ENCODE measurements at regions not wholly inside any gene's neighbourhood (a gene's known extent, or its start where the extent isn't known, plus 50 kb on each side); places are given as distances from the start of the nearest gene placed in this dataset.

DNA sequence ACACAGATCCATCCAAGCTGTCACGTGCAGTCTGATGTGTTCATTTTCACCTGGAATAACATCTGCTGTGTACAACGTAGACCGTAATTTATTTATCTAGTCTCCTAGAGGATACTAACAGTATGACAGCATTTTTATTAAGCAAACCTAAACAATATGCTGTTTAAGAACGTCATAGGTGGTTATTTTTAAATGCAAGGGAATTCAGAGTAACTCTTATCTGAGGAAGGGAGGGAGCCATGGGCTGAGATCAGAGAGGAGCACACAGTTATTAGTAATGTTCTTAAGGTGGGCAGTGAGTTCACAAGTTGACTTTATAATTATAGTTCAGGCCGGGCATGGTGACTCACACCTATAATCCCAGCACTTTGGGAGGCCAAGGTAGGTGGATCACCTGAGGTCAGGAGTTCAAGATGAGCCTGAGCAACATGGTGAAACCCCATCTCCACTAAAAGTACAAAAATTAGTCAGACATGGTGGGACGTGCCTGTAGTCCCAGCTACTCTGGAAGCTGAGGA is 193.6 kb downstream of the UACA start:
- no peaks in the 10 kb centered on the region for H3K27me3 ChIP-seq (replicated peaks; ENCODE audit: insufficient read depth)

DNA sequence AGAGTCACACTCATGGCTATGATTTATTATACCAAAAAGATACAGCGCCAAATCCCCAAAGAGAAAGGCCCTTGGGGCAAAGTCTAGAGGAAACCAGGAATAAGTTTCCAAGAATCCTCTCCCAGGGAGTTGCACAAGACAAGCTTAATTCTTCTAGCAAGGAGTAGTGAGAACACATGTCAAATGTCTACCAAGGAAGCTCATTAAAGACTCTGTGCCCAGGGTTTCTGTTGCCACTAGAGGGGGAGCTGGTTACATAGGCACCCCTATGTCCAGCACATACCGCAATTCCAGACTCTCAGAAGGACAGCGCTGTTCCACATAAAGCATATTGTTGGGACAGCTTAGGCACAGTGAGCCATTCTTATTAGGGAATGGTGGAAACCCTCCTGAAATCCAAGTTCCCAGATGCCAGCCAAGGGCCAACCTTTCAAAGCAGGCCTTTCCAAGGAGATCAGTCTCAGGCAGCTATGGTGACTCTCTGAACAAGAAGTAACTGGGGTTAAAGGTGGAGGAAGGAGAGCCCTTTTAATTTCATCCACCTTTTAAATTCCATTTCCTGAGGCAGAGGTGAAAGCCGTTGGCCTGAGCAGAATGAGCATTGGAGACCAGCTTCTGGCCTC is 194.2 kb downstream of the UACA start:
- TF ChIP-seq, protein P1, sequence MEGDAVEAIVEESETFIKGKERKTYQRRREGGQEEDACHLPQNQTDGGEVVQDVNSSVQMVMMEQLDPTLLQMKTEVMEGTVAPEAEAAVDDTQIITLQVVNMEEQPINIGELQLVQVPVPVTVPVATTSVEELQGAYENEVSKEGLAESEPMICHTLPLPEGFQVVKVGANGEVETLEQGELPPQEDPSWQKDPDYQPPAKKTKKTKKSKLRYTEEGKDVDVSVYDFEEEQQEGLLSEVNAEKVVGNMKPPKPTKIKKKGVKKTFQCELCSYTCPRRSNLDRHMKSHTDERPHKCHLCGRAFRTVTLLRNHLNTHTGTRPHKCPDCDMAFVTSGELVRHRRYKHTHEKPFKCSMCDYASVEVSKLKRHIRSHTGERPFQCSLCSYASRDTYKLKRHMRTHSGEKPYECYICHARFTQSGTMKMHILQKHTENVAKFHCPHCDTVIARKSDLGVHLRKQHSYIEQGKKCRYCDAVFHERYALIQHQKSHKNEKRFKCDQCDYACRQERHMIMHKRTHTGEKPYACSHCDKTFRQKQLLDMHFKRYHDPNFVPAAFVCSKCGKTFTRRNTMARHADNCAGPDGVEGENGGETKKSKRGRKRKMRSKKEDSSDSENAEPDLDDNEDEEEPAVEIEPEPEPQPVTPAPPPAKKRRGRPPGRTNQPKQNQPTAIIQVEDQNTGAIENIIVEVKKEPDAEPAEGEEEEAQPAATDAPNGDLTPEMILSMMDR (IDR thresholded peaks at IDR 0.05), result peak; percentile 24
- Histone ChIP-seq H3K4me1 (ENCODE audit: control insufficient read depth in 1 of 2, low read depth in 2 of 2) (peaks cover 0 to 7% of the 10 kb centered on the region in 2 donors), H3K36me3 (no peaks in the 10 kb centered on the region), H3K27me3 (replicated peaks; ENCODE audit: insufficient read depth) (no peaks in the 10 kb centered on the region), H3K9me3 (no peaks in the 10 kb centered on the region), H3K27ac (no peak overlapping the region), H3K4me3 (no peak overlapping the region)
- DNase-seq (ENCODE audit: low spot score), result no peak
- ATAC-seq (ENCODE audit: insufficient number of reproducible peaks, low FRiP score, low read depth), result peak; percentile 40

More for the DNA sequence above, 193.6 kb downstream of the UACA start:
- TF ChIP-seq, protein P1 (IDR thresholded peaks at IDR 0.05), result no peak
- H3K27ac ChIP-seq, result no peak overlapping the region
- H3K9me3 ChIP-seq, result no peaks in the 10 kb centered on the region
- ATAC-seq (ENCODE audit: insufficient number of reproducible peaks, low FRiP score, low read depth) (no peak), DNase-seq (ENCODE audit: low spot score) (no peak)
- H3K4me1 ChIP-seq (ENCODE audit: control insufficient read depth in 1 of 2, low read depth in 2 of 2), result peaks cover 0 to 8% of the 10 kb centered on the region in 2 donors
- H3K4me3 ChIP-seq, result no peak overlapping the region
- no peaks in the 10 kb centered on the region for H3K36me3 ChIP-seq

DNA sequence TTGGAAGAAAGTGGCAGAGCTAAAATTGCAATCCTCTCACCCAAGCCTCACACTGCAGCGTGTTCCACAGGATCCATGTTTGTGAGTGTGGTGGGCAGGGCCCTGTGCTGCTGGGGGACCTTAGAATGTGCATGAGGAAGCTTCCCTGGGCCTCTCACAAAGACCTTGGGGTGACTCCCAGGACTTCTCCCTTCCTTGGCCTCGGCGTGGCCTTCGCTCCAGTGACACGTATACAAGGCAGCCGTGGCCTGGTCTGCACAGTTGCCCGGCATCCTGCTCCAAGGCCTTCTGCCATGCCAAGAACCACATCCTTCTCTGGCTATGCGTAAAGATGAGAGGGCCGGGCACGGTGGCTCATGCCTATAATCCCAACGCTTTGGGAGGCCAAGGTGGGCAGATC is 196.4 kb downstream of the UACA start:
- no peak for DNase-seq (ENCODE audit: low spot score)
- ATAC-seq (ENCODE audit: insufficient number of reproducible peaks, low FRiP score, low read depth), result no peak
- H3K36me3 ChIP-seq, result no peaks in the 10 kb centered on the region
- TF ChIP-seq, protein P1 (IDR thresholded peaks at IDR 0.05), result no peak
- peaks cover 0 to 3% of the 10 kb centered on the region in 2 donors for H3K4me1 ChIP-seq (ENCODE audit: control insufficient read depth in 1 of 2, low read depth in 2 of 2)
- H3K27ac ChIP-seq, result no peak overlapping the region
- no peaks in the 10 kb centered on the region for H3K27me3 ChIP-seq (replicated peaks; ENCODE audit: insufficient read depth)
- no peaks in the 10 kb centered on the region for H3K9me3 ChIP-seq
- H3K4me3 ChIP-seq, result no peak overlapping the region

DNA sequence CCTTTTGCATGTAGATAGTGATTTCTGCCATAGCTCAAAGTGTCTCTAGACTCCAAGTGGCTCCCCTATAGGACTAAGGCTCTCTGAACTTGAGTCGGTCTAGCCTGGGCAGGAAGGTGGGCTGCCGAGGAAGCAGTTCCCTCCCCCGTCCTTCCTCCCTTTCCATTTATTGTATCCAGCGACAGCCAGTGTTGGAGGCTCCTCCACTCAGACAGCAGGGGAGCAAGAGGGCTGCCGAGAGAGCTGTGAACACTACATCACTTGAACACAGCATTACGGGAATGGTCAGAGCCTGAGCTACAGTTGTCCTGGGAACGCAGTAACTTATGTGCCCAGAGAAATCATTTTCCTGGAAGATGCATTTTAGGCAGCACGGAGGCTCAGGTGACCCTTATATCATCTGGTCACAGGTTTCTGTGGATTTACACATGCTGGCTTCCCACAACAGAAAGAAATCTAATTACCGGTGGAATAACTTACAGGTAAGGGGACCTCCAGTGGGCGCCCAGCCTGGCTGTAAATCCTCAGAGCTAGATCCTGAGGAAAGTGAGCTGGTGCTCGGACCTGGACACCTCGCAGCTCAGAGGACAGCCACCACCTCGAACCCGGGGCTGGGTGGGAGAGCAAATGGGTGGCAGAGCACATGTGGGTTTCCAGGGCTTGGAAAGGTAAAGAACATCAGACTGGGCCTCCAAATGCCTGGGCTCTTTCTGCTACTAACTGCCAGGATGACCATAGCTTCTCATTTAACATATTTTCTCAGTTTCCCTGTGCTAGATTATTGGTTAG is 197.1 kb downstream of the UACA start:
- TF ChIP-seq, protein P1 (IDR thresholded peaks at IDR 0.05), result no peak
- DNase-seq (ENCODE audit: low spot score), result no peak
- Histone ChIP-seq H3K9me3 (no peaks in the 10 kb centered on the region), H3K27ac (no peak overlapping the region), H3K4me1 (ENCODE audit: control insufficient read depth in 1 of 2, low read depth in 2 of 2) (peaks cover 0 to 3% of the 10 kb centered on the region in 2 donors), H3K27me3 (replicated peaks; ENCODE audit: insufficient read depth) (no peaks in the 10 kb centered on the region), H3K4me3 (no peak overlapping the region), H3K36me3 (no peaks in the 10 kb centered on the region)
- ATAC-seq (ENCODE audit: insufficient number of reproducible peaks, low FRiP score, low read depth), result no peak

DNA sequence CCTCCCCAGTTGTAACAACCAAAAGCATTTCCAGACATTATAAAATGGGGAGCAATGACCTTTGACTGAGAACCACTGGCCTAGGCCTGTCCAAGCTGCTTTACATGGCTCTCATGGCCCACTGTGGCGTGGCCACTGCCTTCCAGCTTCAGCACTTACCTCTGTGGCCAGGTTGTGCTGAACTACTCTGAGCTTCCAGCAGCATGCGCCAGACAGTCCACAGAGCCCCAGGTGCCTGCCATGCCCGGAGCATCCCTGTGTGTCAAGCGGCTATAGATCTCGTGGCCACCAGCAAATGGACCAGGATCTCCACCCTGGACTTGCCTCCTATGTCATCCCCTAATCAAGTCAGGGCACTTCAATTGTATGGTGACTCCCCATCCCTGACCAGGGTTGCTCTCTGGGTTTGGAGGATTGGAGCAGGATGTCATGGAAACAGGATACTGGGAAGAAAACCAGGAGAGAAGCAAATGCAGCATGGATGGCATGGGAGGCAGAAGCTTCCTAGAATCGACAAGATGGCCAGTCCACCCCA is 199.7 kb downstream of the UACA start:
- no peak overlapping the region for H3K27ac ChIP-seq
- no peaks in the 10 kb centered on the region for H3K27me3 ChIP-seq (replicated peaks; ENCODE audit: insufficient read depth)
- TF ChIP-seq, protein P1 (IDR thresholded peaks at IDR 0.05), result no peak
- H3K9me3 ChIP-seq, result no peaks in the 10 kb centered on the region
- no peaks in the 10 kb centered on the region for H3K36me3 ChIP-seq
- H3K4me3 ChIP-seq, result no peak overlapping the region
- no peaks in the 10 kb centered on the region for H3K4me1 ChIP-seq (ENCODE audit: control insufficient read depth in 1 of 2, low read depth in 2 of 2)
- DNase-seq (ENCODE audit: low spot score) (no peak), ATAC-seq (ENCODE audit: insufficient number of reproducible peaks, low FRiP score, low read depth) (no peak)
